Heart left ventricle (tissue), 13 donors: ENCODE measurements at regions not wholly inside any gene's neighbourhood (a gene's known extent, or its start where the extent isn't known, plus 50 kb on each side); places are given as distances from the start of the nearest gene placed in this dataset.

Source experiments
- POLR2A ChIP-seq, 2 donors: fragments of 450-650 bp; IDR thresholded peaks; one replicate each; pipeline ENCODE4 v1.6.1; 2017; ENCODE audit warnings: antibody characterized with exemption in 2 of 2, mild to moderate bottlenecking in 2 of 2, moderate library complexity in 2 of 2
- TF ChIP-seq, protein P1 (sequence below), 12 donors: fragments of 200-600 bp; sonication (generic) in 4 of 12; IDR thresholded peaks; one replicate each; pipeline versions ENCODE4 v1.5.0 to v1.8.0; 2018 to 2022; ENCODE audit warnings: antibody characterized with exemption in 12 of 12, mild to moderate bottlenecking in 5 of 12
- donor health status: ischemic (EF 13 %, LVEDD 7.1; RV severe dilation, severe dysfunction).
- donor health status: DM: no; HTN: yes; CAD: no.
- donor health status: DM: no; HTN: no; CAD: no.
- donor health status: ischemic (EF 25% LVEDD 6.9; RV normal size, moderate dysfunction).
- donor health status: ischemic (EF 25% LVEDD 5.7; RV mildly dilated, moderate dysfunction).
- donor health status: ischemic (EF 35%, LVEDD 5.7; RV mildly dilated, moderate dysfunction).
- donor health status: nonischemic (EF 11% LVEDD 7.7; RV severe dilation, severe dysfunction).
- donor health status: DM: yes; HTN: yes; CAD: no.
- donor health status: PGD.
- donor health status: ischemic (EF 29% LVEDD 5.4; RV normal size, mild dysfunction).
- donor health status: nonischemic (EF 23%, LVEDD 6.1; RV moderate dilation, normal function).

DNA sequence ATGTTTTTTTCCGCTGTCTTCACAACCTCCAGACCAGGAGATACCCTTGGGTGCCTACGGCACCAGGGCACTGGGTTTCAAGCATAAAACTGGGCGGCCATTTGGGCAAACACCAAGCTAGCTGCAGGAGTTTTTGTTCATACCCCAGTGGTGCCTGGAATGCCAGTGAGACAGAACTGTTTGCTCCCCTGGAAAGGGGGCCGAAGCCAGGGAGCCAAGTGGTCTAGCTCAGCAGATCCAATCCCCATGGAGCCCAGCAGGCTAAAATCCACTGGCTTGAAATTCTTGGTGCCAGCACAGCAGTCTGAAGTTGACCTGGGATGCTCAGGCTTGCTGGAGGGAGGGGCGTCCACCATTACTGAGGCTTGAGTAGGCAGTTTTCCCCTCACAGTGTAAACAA is 265.3 kb upstream of the ZEB2 start:
- TF ChIP-seq, protein P1, sequence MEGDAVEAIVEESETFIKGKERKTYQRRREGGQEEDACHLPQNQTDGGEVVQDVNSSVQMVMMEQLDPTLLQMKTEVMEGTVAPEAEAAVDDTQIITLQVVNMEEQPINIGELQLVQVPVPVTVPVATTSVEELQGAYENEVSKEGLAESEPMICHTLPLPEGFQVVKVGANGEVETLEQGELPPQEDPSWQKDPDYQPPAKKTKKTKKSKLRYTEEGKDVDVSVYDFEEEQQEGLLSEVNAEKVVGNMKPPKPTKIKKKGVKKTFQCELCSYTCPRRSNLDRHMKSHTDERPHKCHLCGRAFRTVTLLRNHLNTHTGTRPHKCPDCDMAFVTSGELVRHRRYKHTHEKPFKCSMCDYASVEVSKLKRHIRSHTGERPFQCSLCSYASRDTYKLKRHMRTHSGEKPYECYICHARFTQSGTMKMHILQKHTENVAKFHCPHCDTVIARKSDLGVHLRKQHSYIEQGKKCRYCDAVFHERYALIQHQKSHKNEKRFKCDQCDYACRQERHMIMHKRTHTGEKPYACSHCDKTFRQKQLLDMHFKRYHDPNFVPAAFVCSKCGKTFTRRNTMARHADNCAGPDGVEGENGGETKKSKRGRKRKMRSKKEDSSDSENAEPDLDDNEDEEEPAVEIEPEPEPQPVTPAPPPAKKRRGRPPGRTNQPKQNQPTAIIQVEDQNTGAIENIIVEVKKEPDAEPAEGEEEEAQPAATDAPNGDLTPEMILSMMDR (IDR thresholded peaks at IDR 0.05): no peak
- no peak for TF ChIP-seq POLR2A (IDR thresholded peaks at IDR 0.05)
